ENCODE measurements at regions not wholly inside any gene's neighbourhood (a gene's known extent, or its start where the extent isn't known, plus 50 kb on each side); places are given as distances from the start of the nearest gene placed in this dataset.
"Not testable (repeated sequence)": the region's sequence is repeated elsewhere in the genome, so short reads cannot be mapped to it uniquely, and the experiment has no call there.

GRCh38 chr12:131298526-131299369 is 345.0 kb downstream of the ADGRD1 start:
- intact Hi-C loops (cut with micrococcal nuclease), result loop anchor here (10.0 kb wide), 1 partner anchor 366 kb away; no protein-coding TSS in a partner anchor
- BruUV-seq (replicated peaks); POLR2A ChIA-PET; H3K36me3 Mint-ChIP-seq (ENCODE audit: insufficient read depth, unreplicated experiment); CTCF ChIA-PET; H3K4me3 Mint-ChIP-seq (ENCODE audit: unreplicated experiment); H3K4me1 Mint-ChIP-seq (ENCODE audit: insufficient read depth, unreplicated experiment); H3K9me3 Mint-ChIP-seq (ENCODE audit: unreplicated experiment); H3K27ac Mint-ChIP-seq (ENCODE audit: low read depth, unreplicated experiment); DNase-seq (ENCODE audit: unreplicated experiment): not testable (repeated sequence)
- H3K27me3 Mint-ChIP-seq (ENCODE audit: insufficient read depth, unreplicated experiment), result peaks cover 12% of the 10 kb centered on the region

- POLR2A ChIA-PET; BruUV-seq (replicated peaks); CTCF ChIA-PET; H3K9me3 Mint-ChIP-seq (ENCODE audit: unreplicated experiment); DNase-seq (ENCODE audit: unreplicated experiment); H3K27me3 Mint-ChIP-seq (ENCODE audit: insufficient read depth, unreplicated experiment); H3K27ac Mint-ChIP-seq (ENCODE audit: low read depth, unreplicated experiment); H3K36me3 Mint-ChIP-seq (ENCODE audit: insufficient read depth, unreplicated experiment); H3K4me1 Mint-ChIP-seq (ENCODE audit: insufficient read depth, unreplicated experiment); H3K4me3 Mint-ChIP-seq (ENCODE audit: unreplicated experiment): not testable (repeated sequence)
- intact Hi-C loops (cut with micrococcal nuclease), result loop anchor here (10.0 kb wide), 1 partner anchor 365 kb away; no protein-coding TSS in a partner anchor
Measured at GRCh38 chr12:131299370-131299701, 345.6 kb downstream of the ADGRD1 start.

DNA sequence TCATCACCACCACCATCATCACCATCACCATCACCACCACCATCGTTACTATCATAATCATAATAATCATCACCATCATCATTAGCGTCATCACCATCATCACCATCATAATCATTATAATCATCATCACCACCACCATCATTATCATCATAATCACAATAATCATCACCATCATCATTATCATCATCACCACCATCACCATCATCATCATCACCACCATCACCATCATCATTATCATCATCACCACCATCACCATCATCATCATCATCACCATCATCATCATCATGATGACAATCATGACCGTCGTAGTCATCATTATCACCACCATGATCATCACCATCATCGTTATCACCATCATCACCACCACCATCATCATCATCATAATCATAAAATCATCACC is 349.9 kb downstream of the ADGRD1 start:
- H3K4me1 Mint-ChIP-seq (ENCODE audit: insufficient read depth, unreplicated experiment); CTCF ChIA-PET; BruUV-seq (replicated peaks); H3K36me3 Mint-ChIP-seq (ENCODE audit: insufficient read depth, unreplicated experiment); POLR2A ChIA-PET; DNase-seq (ENCODE audit: unreplicated experiment); H3K27ac Mint-ChIP-seq (ENCODE audit: low read depth, unreplicated experiment); H3K4me3 Mint-ChIP-seq (ENCODE audit: unreplicated experiment); H3K27me3 Mint-ChIP-seq (ENCODE audit: insufficient read depth, unreplicated experiment); intact Hi-C loops (cut with micrococcal nuclease); H3K9me3 Mint-ChIP-seq (ENCODE audit: unreplicated experiment): not testable (repeated sequence)

DNA sequence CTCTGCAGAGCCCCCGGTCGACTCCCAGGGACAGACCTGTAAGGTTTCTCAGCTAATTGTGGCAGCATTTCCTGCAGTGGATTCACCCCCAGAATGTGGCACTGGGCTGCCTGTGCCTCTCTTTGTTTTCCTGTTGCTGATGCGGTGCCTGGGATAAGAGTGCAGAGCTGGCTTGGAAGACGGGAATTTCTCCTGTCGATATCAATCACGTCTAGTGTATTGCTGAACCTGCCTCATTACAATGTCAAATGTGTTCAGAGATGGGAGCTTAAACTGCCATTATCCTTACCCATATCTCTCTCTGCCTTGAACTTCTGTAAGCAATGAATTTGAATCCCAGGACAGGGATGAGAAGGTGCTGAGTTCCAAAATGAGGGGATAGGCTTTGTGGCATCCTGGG is 350.9 kb downstream of the ADGRD1 start:
- H3K36me3 Mint-ChIP-seq (ENCODE audit: insufficient read depth, unreplicated experiment); intact Hi-C loops (cut with micrococcal nuclease): not testable (repeated sequence)

DNA sequence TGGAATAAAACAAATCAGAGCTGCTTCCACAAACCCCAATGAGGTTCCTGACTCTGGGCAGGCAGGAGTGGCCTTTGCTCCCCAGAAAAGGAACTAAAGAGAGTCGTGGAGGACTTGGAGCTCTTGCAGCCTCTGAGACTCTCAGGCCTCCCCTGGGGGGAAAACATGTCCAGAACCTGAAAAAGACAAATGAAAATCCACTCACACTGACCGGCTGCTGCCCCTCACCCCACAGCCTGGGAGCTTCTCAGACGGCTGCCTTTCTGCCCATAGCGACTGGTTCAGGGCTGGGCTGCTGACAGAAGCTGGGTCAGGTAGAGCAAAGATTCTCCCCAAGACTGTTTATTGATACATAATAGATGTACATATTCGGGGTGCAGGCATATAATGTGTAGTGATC is 356.0 kb downstream of the ADGRD1 start:
- no peak for DNase-seq (ENCODE audit: unreplicated experiment)
- H3K4me3 Mint-ChIP-seq (ENCODE audit: unreplicated experiment), result no peak overlapping the region
- no peaks in the 10 kb centered on the region for H3K36me3 Mint-ChIP-seq (ENCODE audit: insufficient read depth, unreplicated experiment)
- TF ChIP-seq, protein P1, sequence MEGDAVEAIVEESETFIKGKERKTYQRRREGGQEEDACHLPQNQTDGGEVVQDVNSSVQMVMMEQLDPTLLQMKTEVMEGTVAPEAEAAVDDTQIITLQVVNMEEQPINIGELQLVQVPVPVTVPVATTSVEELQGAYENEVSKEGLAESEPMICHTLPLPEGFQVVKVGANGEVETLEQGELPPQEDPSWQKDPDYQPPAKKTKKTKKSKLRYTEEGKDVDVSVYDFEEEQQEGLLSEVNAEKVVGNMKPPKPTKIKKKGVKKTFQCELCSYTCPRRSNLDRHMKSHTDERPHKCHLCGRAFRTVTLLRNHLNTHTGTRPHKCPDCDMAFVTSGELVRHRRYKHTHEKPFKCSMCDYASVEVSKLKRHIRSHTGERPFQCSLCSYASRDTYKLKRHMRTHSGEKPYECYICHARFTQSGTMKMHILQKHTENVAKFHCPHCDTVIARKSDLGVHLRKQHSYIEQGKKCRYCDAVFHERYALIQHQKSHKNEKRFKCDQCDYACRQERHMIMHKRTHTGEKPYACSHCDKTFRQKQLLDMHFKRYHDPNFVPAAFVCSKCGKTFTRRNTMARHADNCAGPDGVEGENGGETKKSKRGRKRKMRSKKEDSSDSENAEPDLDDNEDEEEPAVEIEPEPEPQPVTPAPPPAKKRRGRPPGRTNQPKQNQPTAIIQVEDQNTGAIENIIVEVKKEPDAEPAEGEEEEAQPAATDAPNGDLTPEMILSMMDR (IDR thresholded peaks at IDR 0.05; ENCODE audit: unreplicated experiment), result no peak
- H3K4me1 Mint-ChIP-seq (ENCODE audit: insufficient read depth, unreplicated experiment), result no peaks in the 10 kb centered on the region
- intact Hi-C loops (cut with micrococcal nuclease), result no loop called here
- no peak overlapping the region for H3K27ac Mint-ChIP-seq (ENCODE audit: low read depth, unreplicated experiment)
- H3K27me3 Mint-ChIP-seq (ENCODE audit: insufficient read depth, unreplicated experiment), result peaks cover 8% of the 10 kb centered on the region
- POLR2A ChIA-PET, result interaction anchor here (1.5 kb wide), 1 partner anchor 45 kb away, joined by 4 read pairs; no protein-coding TSS in a partner anchor
- no TSS peak for BruUV-seq (replicated peaks)
- peaks cover 6% of the 10 kb centered on the region for H3K9me3 Mint-ChIP-seq (ENCODE audit: unreplicated experiment)
- CTCF ChIA-PET, result interaction anchor here (0.6 kb wide), 1 partner anchor 180 kb away, joined by 3 read pairs; no protein-coding TSS in a partner anchor

More for the DNA sequence above, 350.9 kb downstream of the ADGRD1 start:
- H3K27me3 Mint-ChIP-seq (ENCODE audit: insufficient read depth, unreplicated experiment); POLR2A ChIA-PET; H3K9me3 Mint-ChIP-seq (ENCODE audit: unreplicated experiment); H3K4me1 Mint-ChIP-seq (ENCODE audit: insufficient read depth, unreplicated experiment); CTCF ChIA-PET; H3K27ac Mint-ChIP-seq (ENCODE audit: low read depth, unreplicated experiment); H3K4me3 Mint-ChIP-seq (ENCODE audit: unreplicated experiment); DNase-seq (ENCODE audit: unreplicated experiment); BruUV-seq (replicated peaks): not testable (repeated sequence)

DNA sequence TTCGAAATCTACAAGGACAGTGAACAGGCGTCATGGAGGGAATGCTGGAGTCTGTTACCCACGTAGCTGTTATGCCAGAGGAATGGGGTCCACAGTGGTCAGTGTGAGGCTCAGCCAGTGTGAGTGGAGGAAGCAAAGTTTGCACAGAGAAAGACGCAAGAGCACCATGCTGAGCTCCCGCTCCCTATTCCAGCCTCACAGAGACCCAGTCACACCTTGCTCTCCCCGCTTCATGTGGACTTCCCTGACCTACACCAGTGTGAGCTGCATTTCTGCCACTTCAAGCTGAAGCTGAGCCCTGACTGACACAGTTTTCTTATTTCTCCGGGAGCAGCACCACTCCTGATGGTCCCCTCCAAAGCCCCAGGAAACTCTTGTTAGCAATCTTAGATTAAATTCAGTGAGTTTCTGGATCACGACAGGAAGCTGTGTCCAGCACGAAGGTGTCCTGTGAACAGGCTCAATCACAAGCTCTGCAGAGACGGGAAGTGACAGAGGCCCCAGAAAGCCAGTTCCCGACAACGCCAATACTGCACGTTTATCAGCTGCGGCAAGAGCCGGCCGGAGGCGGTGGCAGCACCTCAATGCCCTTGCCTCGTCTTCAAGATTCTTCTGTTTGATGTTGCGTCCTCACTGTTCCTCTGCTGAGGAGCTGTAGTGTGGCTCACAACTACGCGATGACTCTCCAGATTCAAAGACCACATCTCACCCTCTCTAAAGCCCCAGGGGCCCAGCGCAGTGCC is 356.7 kb downstream of the ADGRD1 start:
- H3K4me3 Mint-ChIP-seq (ENCODE audit: unreplicated experiment); H3K4me1 Mint-ChIP-seq (ENCODE audit: insufficient read depth, unreplicated experiment); intact Hi-C loops (cut with micrococcal nuclease); DNase-seq (ENCODE audit: unreplicated experiment); BruUV-seq (replicated peaks); H3K27ac Mint-ChIP-seq (ENCODE audit: low read depth, unreplicated experiment); H3K36me3 Mint-ChIP-seq (ENCODE audit: insufficient read depth, unreplicated experiment): not testable (repeated sequence)
- CTCF ChIA-PET, result interaction anchor here (0.7 kb wide), 1 partner anchor 316 kb away, joined by 3 read pairs; no protein-coding TSS in a partner anchor
- Mint-ChIP-seq H3K27me3 (ENCODE audit: insufficient read depth, unreplicated experiment) (peaks cover 14% of the 10 kb centered on the region), H3K9me3 (ENCODE audit: unreplicated experiment) (peaks cover 10% of the 10 kb centered on the region)
- POLR2A ChIA-PET, result interaction anchor here (0.7 to 1.5 kb wide), 2 partner anchors 43 to 46 kb away, joined by 3 to 4 read pairs; no protein-coding TSS in a partner anchor

DNA sequence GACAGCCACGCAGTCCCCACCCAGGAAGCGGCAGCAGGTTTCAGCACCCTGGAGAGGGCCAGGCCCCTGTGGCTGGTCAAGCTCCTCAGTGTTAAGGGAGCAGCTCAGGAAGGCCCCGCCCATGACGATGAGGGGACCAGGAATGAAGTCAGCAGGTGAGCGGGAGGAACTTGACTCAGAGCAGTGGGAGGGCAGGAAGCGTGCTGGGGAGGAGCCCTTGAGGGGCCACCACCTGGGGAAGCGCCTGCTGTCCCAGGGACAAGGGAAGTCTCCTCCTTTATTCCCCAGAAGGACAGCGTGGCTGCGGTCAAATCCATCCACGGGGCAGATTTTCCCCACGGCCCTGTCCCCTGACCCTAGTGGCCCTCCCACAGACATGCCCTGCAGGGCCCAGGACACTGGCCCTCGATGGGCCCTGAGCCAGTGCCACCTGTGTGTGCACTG is 357.6 kb downstream of the ADGRD1 start:
- Mint-ChIP-seq H3K27me3 (ENCODE audit: insufficient read depth, unreplicated experiment) (peaks cover 14% of the 10 kb centered on the region), H3K9me3 (ENCODE audit: unreplicated experiment) (peaks cover 10% of the 10 kb centered on the region)
- BruUV-seq (replicated peaks); H3K4me1 Mint-ChIP-seq (ENCODE audit: insufficient read depth, unreplicated experiment); intact Hi-C loops (cut with micrococcal nuclease); H3K4me3 Mint-ChIP-seq (ENCODE audit: unreplicated experiment); H3K27ac Mint-ChIP-seq (ENCODE audit: low read depth, unreplicated experiment); POLR2A ChIA-PET; H3K36me3 Mint-ChIP-seq (ENCODE audit: insufficient read depth, unreplicated experiment): not testable (repeated sequence)
- DNase-seq (ENCODE audit: unreplicated experiment), result peak; percentile 2
- CTCF ChIA-PET, result interaction anchor here (0.7 kb wide), 1 partner anchor 316 kb away, joined by 3 read pairs; no protein-coding TSS in a partner anchor

All from MCF 10A (cell line).